Ishikawa (cell line): ENCODE measurements at regions not wholly inside any gene's neighbourhood (a gene's known extent, or its start where the extent isn't known, plus 50 kb on each side); places are given as distances from the start of the nearest gene placed in this dataset.

ENCODE experiments used
- CEBPB ChIP-seq: IDR thresholded peaks from 2 replicates; pipeline ENCODE4 v1.6.1; 2012
- CREB1 ChIP-seq: IDR thresholded peaks from 2 replicates; pipeline ENCODE4 v1.6.1; 2012; ENCODE audit warnings: low read depth
- EGR1 ChIP-seq: IDR thresholded peaks from 2 replicates; pipeline ENCODE4 v1.6.1; 2012
- EP300 ChIP-seq: IDR thresholded peaks from 2 replicates; pipeline ENCODE4 v1.6.1; 2012; ENCODE audit warnings: borderline replicate concordance
- FOXM1 ChIP-seq: IDR thresholded peaks from 2 replicates; pipeline ENCODE4 v1.6.1; 2012; ENCODE audit warnings: low read depth, borderline replicate concordance
- NFIC ChIP-seq: IDR thresholded peaks from 2 replicates; pipeline ENCODE4 v1.6.1; 2012
- RAD21 ChIP-seq: IDR thresholded peaks from 2 replicates; pipeline ENCODE4 v1.6.1; 2012; ENCODE audit warnings: low read depth
- TAF1 ChIP-seq: IDR thresholded peaks from 2 replicates; pipeline ENCODE4 v1.6.1; 2012; ENCODE audit warnings: low read depth, mild to moderate bottlenecking
- TCF12 ChIP-seq: IDR thresholded peaks from 2 replicates; pipeline ENCODE4 v1.6.1; 2012; ENCODE audit warnings: low read depth
- TEAD4 ChIP-seq: IDR thresholded peaks from 2 replicates; pipeline ENCODE4 v1.6.1; 2012
- YY1 ChIP-seq: IDR thresholded peaks from 2 replicates; pipeline ENCODE4 v1.6.1; 2012; ENCODE audit warnings: low read depth
- ZBTB7A ChIP-seq: IDR thresholded peaks from 2 replicates; pipeline ENCODE4 v1.6.1; 2012; ENCODE audit warnings: low read depth
- TF ChIP-seq, protein P1 (sequence below): IDR thresholded peaks from 2 replicates; pipeline ENCODE4 v1.6.1; 2012
- TF ChIP-seq, protein P2 (sequence below): IDR thresholded peaks from 2 replicates; pipeline ENCODE4 v1.6.1; 2012
- TF ChIP-seq, protein P3 (sequence below): IDR thresholded peaks from 2 replicates; pipeline ENCODE4 v1.6.1; 2012; ENCODE audit warnings: low read depth, mild to moderate bottlenecking

DNA sequence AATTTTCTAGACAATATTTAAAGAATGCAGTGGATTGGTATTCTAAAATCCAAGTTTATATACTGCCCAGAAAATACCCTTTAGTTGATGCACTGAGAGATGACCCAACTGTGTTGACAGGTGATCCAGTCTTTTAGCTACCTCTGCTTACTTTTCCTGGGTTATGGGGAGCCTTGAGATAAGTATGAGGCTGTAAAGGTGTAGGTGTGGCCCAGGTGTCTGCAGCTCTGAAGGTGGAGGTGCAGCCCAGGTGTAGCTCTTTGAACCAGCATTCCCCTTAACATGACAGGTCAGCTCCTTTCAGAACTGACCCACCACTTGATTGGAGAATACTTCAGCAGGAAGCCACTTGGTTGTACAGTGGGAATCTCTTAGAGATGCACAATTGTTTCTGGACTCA, 62.3 kb upstream of the ACSL3 start:
- TF ChIP-seq EGR1 (no peak), YY1 (no peak), ZBTB7A (no peak), NFIC (no peak), TEAD4 (no peak), CEBPB (no peak), TCF12 (no peak), TAF1 (no peak)
- TF ChIP-seq, protein P1, sequence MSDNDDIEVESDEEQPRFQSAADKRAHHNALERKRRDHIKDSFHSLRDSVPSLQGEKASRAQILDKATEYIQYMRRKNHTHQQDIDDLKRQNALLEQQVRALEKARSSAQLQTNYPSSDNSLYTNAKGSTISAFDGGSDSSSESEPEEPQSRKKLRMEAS = no peak
- TF ChIP-seq, protein P2, sequence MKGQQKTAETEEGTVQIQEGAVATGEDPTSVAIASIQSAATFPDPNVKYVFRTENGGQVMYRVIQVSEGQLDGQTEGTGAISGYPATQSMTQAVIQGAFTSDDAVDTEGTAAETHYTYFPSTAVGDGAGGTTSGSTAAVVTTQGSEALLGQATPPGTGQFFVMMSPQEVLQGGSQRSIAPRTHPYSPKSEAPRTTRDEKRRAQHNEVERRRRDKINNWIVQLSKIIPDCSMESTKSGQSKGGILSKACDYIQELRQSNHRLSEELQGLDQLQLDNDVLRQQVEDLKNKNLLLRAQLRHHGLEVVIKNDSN = no peak

DNA sequence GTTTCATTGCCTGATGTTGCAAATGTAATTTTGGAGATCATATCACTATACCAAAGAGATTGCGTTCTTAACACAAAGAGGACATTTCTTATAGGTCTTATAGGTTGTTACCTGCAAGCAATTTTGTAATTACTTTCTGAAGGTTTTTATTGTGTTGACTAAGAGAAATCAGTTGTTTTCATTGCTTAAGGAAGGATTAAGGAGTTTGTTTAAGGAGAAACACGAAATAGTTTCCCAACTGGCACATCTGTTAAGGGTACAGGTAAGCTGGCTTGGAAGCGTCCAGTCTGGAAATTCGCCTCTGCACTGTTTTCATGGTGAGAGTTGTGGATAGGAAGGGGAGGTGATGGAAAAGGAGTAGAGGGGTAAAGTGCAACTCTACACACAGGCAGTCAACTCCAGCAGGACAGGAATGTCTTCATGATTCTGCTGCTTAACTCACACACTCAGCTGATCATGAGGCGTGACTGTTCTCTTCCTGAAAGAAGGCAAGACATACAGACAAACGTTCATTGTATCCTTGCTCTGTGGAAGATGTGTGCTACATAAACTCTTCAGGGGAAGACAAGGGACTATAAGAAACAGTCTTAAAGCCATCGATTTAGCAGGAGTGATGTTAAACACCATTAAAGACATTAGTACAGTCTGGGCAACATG, 61.4 kb upstream of the ACSL3 start:
- TF ChIP-seq CREB1 (no peak), TEAD4 (no peak), EP300 (no peak), CEBPB (no peak), RAD21 (no peak), NFIC (no peak), ZBTB7A (no peak), YY1 (no peak), FOXM1 (no peak), EGR1 (no peak)
- TF ChIP-seq, protein P3, sequence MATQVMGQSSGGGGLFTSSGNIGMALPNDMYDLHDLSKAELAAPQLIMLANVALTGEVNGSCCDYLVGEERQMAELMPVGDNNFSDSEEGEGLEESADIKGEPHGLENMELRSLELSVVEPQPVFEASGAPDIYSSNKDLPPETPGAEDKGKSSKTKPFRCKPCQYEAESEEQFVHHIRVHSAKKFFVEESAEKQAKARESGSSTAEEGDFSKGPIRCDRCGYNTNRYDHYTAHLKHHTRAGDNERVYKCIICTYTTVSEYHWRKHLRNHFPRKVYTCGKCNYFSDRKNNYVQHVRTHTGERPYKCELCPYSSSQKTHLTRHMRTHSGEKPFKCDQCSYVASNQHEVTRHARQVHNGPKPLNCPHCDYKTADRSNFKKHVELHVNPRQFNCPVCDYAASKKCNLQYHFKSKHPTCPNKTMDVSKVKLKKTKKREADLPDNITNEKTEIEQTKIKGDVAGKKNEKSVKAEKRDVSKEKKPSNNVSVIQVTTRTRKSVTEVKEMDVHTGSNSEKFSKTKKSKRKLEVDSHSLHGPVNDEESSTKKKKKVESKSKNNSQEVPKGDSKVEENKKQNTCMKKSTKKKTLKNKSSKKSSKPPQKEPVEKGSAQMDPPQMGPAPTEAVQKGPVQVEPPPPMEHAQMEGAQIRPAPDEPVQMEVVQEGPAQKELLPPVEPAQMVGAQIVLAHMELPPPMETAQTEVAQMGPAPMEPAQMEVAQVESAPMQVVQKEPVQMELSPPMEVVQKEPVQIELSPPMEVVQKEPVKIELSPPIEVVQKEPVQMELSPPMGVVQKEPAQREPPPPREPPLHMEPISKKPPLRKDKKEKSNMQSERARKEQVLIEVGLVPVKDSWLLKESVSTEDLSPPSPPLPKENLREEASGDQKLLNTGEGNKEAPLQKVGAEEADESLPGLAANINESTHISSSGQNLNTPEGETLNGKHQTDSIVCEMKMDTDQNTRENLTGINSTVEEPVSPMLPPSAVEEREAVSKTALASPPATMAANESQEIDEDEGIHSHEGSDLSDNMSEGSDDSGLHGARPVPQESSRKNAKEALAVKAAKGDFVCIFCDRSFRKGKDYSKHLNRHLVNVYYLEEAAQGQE = no peak
- TF ChIP-seq, protein P1 = no peak
- TF ChIP-seq, protein P2 = no peak

DNA sequence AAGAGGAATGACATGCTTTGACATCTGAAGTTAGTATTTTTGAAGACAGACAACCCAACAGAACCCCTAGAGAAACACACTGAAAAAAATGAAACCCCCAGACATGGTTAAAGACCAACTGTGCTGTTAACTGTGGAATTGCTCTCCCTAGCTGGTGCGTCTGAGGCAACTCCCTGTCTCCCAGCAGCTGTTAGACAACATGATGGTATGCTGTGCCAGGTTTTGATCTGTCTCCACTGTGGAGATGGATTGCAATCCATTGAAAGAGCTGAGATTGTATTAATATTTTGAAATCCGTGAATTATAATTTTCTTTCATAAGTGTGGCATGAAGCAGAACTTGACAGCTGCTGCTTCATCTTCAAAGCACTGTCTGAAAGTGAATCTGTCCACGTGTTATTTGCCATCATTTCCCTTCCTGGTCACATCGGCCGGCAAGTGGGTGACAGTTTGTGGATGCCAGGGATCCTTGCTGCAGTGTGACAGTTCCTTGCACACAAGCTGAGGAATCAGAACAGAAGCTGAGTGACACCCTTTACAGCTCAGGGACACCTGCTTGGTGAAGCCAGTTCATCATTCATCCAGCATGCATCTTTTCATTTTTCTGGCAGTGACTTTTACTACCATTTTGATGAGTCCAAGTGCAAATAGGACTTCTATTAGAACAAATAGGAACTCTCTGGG, 58.2 kb upstream of the ACSL3 start:
- TF ChIP-seq TCF12 (no peak), CEBPB (no peak), EP300 (no peak), TEAD4 (no peak), FOXM1 (no peak), TAF1 (no peak), RAD21 (no peak), ZBTB7A (no peak), NFIC (no peak), YY1 (no peak), EGR1 (no peak), CREB1 (no peak)
- TF ChIP-seq, protein P3 = no peak
- TF ChIP-seq, protein P1 = no peak
- TF ChIP-seq, protein P2 = no peak

DNA sequence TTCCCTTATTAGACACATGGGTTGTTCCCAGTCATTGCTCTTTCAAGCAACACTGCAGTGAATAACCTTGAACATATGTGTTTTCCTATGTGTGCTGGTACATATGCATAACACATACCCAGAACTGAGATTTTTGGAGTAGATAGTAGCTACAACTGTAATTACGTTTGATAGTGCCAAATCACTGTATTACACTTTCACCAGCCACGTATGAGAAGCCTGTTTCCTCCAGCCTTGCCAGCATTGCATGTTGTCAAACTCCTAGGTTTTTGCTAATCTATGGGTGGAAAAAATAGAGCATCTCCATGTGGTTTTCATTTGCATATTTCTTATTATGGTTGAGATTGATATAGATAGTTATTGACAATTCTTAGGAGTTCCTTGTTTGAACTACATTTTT, 56.5 kb upstream of the ACSL3 start:
- no peak for TF ChIP-seq TAF1
- TF ChIP-seq, protein P2 = no peak
- TF ChIP-seq ZBTB7A = no peak
- no peak for TF ChIP-seq NFIC
- TF ChIP-seq, protein P3 = no peak
- TF ChIP-seq CREB1 = no peak
- TF ChIP-seq YY1 = no peak
- TF ChIP-seq, protein P1 = no peak
- no peak for TF ChIP-seq RAD21
- no peak for TF ChIP-seq CEBPB
- no peak for TF ChIP-seq EP300
- TF ChIP-seq TEAD4 = no peak
- TF ChIP-seq EGR1 = no peak
- no peak for TF ChIP-seq FOXM1
- no peak for TF ChIP-seq TCF12
